GM12874 (cell line): ENCODE measurements at regions not wholly inside any gene's neighbourhood (a gene's known extent, or its start where the extent isn't known, plus 50 kb on each side); places are given as distances from the start of the nearest gene placed in this dataset.

ENCODE experiments used
- TF ChIP-seq, protein P1 (sequence below): IDR thresholded peaks from 2 replicates; pipeline ENCODE4 v1.5.1; 2011; ENCODE audit warnings: low read depth, mild to moderate bottlenecking, control low read depth, low read length, moderate library complexity; ENCODE audit not compliant: insufficient read depth

DNA sequence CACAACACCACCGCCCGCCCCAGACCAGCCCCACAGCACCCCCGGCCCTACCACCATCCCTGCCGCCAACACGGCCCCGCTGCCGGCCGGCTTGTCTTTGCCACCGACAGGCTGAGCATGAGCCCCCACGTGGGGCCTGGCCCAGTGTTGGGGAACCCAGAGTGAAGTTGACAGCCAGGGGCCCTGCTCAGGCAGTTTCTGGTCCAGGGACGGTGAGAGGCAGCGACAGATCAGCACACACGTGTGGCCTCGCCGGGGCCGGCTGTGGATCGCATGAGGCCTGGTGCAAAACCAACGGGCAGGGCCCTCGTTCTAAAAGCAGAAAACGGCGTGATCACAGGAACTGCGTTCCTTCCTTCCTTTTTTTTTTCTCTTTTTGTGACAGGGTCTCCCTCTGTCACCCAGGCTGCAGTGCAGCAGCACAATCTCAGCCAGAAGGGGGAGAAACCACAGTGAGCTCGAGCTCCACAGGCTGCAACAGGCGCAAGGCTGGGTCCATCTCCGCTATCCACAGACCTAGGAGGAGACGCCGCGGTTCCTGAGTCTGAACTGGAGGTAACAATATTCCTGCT is 50.5 kb upstream of the FBRSL1 start:
- TF ChIP-seq, protein P1, sequence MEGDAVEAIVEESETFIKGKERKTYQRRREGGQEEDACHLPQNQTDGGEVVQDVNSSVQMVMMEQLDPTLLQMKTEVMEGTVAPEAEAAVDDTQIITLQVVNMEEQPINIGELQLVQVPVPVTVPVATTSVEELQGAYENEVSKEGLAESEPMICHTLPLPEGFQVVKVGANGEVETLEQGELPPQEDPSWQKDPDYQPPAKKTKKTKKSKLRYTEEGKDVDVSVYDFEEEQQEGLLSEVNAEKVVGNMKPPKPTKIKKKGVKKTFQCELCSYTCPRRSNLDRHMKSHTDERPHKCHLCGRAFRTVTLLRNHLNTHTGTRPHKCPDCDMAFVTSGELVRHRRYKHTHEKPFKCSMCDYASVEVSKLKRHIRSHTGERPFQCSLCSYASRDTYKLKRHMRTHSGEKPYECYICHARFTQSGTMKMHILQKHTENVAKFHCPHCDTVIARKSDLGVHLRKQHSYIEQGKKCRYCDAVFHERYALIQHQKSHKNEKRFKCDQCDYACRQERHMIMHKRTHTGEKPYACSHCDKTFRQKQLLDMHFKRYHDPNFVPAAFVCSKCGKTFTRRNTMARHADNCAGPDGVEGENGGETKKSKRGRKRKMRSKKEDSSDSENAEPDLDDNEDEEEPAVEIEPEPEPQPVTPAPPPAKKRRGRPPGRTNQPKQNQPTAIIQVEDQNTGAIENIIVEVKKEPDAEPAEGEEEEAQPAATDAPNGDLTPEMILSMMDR: no peak

DNA sequence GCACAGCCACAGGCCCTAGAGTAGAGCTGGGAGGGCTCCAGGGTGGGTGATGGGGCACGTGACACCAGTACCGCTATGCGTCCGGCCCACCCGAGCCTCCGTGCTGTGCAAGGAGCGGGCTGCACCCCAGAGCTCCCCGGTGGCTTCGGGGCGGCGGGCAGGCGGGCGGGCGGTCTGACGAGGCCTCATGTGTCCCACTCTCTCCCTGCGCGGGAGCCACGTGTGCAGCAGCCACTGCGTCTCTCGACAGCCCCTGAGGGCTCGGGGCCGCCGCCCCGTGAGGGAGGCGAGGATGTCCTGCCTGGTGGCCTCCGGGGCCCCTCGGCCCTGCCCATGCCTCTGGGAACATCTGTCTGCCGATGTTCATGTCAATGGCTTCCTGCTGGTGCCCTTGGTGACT is 51.2 kb upstream of the FBRSL1 start:
- TF ChIP-seq, protein P1: no peak

DNA sequence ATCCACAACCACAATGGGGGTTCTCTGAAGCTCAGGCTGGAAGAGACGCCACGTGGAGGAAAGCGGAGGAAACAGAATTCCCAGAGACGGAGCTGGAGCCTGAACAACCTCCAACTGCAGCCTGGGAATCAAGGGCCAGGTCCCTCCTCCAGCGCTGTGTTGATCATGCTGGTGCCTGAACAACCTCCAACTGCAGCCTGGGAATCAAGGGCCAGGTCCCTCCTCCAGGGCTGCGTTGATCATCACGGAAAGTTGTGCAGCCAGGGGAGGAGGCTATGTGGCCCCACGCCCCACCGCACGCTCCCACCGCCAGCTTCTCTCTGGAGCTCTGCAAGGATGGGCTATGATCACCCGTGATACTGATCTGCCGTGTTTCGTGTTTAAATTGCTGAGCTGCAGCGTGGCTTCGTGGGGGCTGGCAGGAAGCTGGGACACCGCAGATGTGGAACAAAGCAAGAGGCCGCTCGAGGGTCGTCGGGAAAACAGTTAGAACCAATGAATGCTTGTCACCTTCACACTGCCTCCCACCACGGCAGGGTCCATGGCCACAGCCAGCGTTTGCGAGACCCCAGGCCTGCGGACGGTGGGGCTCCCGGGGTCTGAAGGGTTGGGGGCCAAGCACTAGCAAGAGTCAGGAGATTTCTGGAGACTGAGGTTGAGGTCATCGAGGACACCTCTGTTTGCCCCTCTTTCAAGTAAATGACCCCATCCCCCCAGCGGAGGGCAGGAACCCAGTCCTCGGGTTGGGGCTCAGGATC is 51.8 kb upstream of the FBRSL1 start:
- TF ChIP-seq, protein P1: no peak

DNA sequence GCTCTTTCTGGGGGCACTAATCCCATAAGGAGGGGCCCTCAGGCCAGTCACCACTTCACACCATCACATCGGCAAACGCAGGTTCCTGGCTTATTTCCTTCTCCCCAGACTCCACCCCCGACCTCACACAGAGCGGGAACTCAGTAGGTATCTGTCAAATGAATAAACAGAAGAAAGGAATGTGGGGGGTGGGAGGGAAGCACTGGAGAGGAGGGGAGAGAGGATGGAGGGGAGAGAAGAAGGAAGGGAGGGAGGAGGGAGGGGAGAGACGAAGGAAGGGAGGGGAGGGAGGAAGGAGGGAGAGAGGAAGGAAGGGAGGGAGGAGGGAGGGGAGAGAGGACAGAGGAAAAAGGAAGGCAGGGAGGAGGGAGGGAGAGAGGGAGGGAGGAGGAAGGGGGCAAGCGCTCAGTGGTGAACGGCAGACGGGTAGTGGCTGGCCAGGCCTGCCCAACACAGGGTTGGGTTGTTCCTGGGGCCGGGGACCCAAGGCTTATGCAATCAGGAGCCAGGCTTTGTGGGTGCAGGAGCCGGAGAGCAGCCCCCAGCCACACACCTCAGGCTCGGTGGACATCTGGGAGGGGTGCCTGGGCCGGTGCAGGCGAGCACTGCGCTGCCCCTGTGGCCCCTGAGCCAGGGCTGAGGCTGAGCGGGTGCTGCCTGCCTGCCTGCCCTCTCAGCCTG is 52.6 kb upstream of the FBRSL1 start:
- TF ChIP-seq, protein P1: no peak

DNA sequence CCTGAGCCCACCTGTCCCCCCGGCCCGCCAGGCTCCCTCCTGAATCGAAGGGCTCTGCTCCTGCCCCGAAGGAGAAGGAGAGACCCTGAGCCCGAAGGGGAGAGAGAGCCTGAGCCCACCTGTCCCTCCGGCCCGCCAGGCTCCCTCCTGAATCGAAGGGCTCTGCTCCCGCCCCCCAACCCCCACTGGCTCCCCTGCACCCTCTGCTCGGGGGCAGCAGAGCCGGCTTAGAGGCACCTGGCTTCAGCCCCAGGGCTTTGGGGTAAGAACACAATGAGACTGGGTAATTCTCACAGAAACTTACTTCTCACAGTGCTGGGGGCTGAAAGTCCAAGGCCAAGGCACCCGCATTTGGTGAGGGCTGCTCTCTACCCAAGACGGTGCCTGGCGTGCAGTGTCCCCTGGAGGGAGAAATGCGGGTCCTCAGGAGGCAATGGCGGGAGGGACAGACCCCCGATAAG is 53.1 kb upstream of the FBRSL1 start:
- TF ChIP-seq, protein P1: no peak

DNA sequence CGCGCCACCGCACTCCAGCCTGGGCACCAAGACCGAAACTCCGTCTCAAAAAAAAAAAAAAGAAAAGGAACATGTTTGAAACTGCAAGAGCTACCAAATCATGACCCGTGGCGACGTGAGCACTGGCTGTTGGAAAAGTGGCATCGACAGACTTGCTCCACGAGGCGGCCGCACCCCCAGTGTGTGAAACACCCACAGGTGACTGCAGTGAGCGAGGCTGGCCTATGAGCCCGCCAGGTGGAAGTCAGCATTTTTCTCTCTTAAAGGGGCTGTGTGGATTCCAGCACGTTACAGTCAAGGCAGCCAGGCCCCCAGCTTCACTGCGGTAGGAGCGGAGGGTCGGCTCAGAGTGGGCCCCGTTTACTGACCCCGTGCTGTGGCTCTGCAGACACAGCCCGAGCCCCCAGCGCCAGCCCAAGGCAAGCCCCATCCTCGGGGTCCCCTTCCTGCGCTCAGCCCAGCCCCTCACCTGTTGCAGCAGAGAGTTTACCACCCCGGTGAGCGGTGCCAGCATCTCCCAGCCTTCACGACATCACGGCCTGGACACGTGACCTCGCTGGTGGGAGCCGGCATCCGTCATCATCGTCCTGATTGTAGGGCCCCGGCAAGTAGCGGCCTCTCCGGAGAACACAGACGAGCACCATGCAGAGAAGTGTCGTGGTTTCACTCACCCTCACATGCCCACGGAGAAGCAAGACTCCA is 54.3 kb upstream of the FBRSL1 start:
- TF ChIP-seq, protein P1: no peak
